CD14-positive monocyte (primary cell): ENCODE measurements at regions not wholly inside any gene's neighbourhood (a gene's known extent, or its start where the extent isn't known, plus 50 kb on each side); places are given as distances from the start of the nearest gene placed in this dataset.
"Not testable (repeated sequence)": the region's sequence is repeated elsewhere in the genome, so short reads cannot be mapped to it uniquely, and the experiment has no call there.

Source experiments
- DNase-seq, 3 donors: peaks; one replicate each; pipeline ENCODE4 v3.0.0-alpha.2; 2011 to 2022
- H2AFZ ChIP-seq: 2 replicates; pipeline ENCODE4 v1.6.0; 2012; ENCODE audit warnings: mild to moderate bottlenecking, low read depth, low read length, inconsistent platforms; ENCODE audit not compliant: insufficient read depth, poor library complexity, severe bottlenecking
- H3K27ac ChIP-seq, 2 donors: 1 replicate in 1 of 2; 2 replicates in 1 of 2; pipeline ENCODE4 v1.5.1; 2012 to 2013; ENCODE audit warnings: low read length in 2 of 2, control low read depth in 1 of 2, inconsistent platforms in 1 of 2, low read depth in 1 of 2, mild to moderate bottlenecking in 1 of 2
- H3K27me3 ChIP-seq, 2 donors: one replicate each; pipeline versions ENCODE4 v1.6.0 to v1.6.1; 2011 to 2013; ENCODE audit warnings: low read length in 2 of 2; ENCODE audit not compliant: control insufficient read depth in 2 of 2, insufficient read depth in 2 of 2
- H3K36me3 ChIP-seq, 2 donors: replicated peaks in 1 of 2; 1 replicate in 1 of 2; 2 replicates in 1 of 2; pipeline versions ENCODE4 v1.5.1 to v1.6.1; 2012 to 2013; ENCODE audit warnings: low read length in 2 of 2, control low read depth in 1 of 2, inconsistent platforms in 1 of 2, mild to moderate bottlenecking in 1 of 2; ENCODE audit not compliant: insufficient read depth in 2 of 2, control insufficient read depth in 1 of 2
- H3K4me1 ChIP-seq, 2 donors: 1 replicate in 1 of 2; 2 replicates in 1 of 2; pipeline versions ENCODE4 v1.5.1 to v1.6.1; 2012 to 2013; ENCODE audit warnings: low read length in 2 of 2, control low read depth in 1 of 2, inconsistent platforms in 1 of 2, mild to moderate bottlenecking in 1 of 2, moderate library complexity in 1 of 2; ENCODE audit not compliant: insufficient read depth in 2 of 2, control insufficient read depth in 1 of 2
- H3K4me2 ChIP-seq: replicated peaks from 2 replicates; pipeline ENCODE3; 2012; ENCODE audit warnings: low read length, moderate library complexity, mild to moderate bottlenecking; ENCODE audit not compliant: poor library complexity, severe bottlenecking; ENCODE audit errors: extremely low read depth
- H3K4me3 ChIP-seq, 3 experiments: fragments of 200-600 bp in 1 of 3; sonication (generic) in 1 of 3; replicated peaks in 1 of 3; 1 replicate in 2 of 3; 2 replicates in 1 of 3; pipeline ENCODE4 v1.5.1; 2011 to 2013; ENCODE audit warnings: low read length in 3 of 3, mild to moderate bottlenecking in 3 of 3, control low read depth in 2 of 3, low read depth in 2 of 3, inconsistent platforms in 1 of 3, moderate library complexity in 1 of 3
- H3K79me2 ChIP-seq: 2 replicates; pipeline ENCODE4 v1.6.0; 2012; ENCODE audit warnings: mild to moderate bottlenecking, control low read depth, inconsistent platforms, low read length, moderate library complexity; ENCODE audit not compliant: insufficient read depth
- H3K9ac ChIP-seq: 2 replicates; pipeline ENCODE4 v1.6.0; 2017; ENCODE audit warnings: low read length, mild to moderate bottlenecking; ENCODE audit not compliant: insufficient read depth, poor library complexity, severe bottlenecking
- H3K9me3 ChIP-seq, 2 donors: replicated peaks in 1 of 2; 1 replicate in 1 of 2; 2 replicates in 1 of 2; pipeline versions ENCODE4 v1.5.1 to v1.6.1; 2012 to 2013; ENCODE audit warnings: low read length in 2 of 2, control low read depth in 1 of 2; ENCODE audit not compliant: control insufficient read depth in 1 of 2, insufficient read depth in 1 of 2
- H4K20me1 ChIP-seq: 2 replicates; pipeline ENCODE4 v1.6.0; 2012; ENCODE audit warnings: mild to moderate bottlenecking, low read length, control low read depth, moderate library complexity; ENCODE audit not compliant: insufficient read depth
- H3K27ac Mint-ChIP-seq, 7 donors: one replicate each; pipeline ENCODE4 v1.8.0; 2020; ENCODE audit warnings: mild to moderate bottlenecking in 7 of 7, mixed read lengths in 7 of 7, moderate library complexity in 6 of 7, inconsistent platforms in 2 of 7
- H3K27me3 Mint-ChIP-seq, 3 donors: one replicate each; pipeline ENCODE4 v1.8.0; 2021 to 2022; ENCODE audit warnings: low read depth in 3 of 3, mild to moderate bottlenecking in 3 of 3, mixed read lengths in 3 of 3, moderate library complexity in 3 of 3, inconsistent platforms in 1 of 3
- H3K36me3 Mint-ChIP-seq, 2 donors: one replicate each; pipeline ENCODE4 v1.8.0; 2020; ENCODE audit warnings: mixed read lengths in 2 of 2, inconsistent platforms in 1 of 2, mild to moderate bottlenecking in 1 of 2
- H3K4me1 Mint-ChIP-seq: one replicate; pipeline ENCODE4 v1.8.0; 2020; ENCODE audit warnings: mild to moderate bottlenecking, mixed read lengths
- H3K4me3 Mint-ChIP-seq, 2 donors: one replicate each; pipeline ENCODE4 v1.8.0; 2020; ENCODE audit warnings: mild to moderate bottlenecking in 2 of 2, mixed read lengths in 2 of 2, moderate library complexity in 1 of 2
- H3K9me3 Mint-ChIP-seq, 7 donors: one replicate each; pipeline ENCODE4 v1.8.0; 2020 to 2022; ENCODE audit warnings: mixed read lengths in 7 of 7, mild to moderate bottlenecking in 6 of 7, moderate library complexity in 6 of 7, inconsistent platforms in 2 of 7
- CTCF ChIP-seq: fragments of 200-600 bp; IDR thresholded peaks from one replicate; pipeline ENCODE4 v1.8.0; 2022; ENCODE audit warnings: antibody characterized with exemption, mild to moderate bottlenecking
- WGBS: methylation state at CpG from one replicate; pipeline ENCODE4 v1.1.5; 2013; ENCODE audit warnings: missing lambda C conversion rate; ENCODE audit not compliant: insufficient coverage; 5-methylcytosine and 5-hydroxymethylcytosine counted together
- intact Hi-C, 2 donors: fragments of 100-400 bp; cut with micrococcal nuclease; formaldehyde crosslinking; loops; one replicate each; pipeline versions ENCODE4 v1.15.0 to v1.15.1; 2023

GRCh38 chr4:73329300-73329699 is 70.7 kb upstream of the ANKRD17 start:
- Mint-ChIP-seq H3K27me3 (peaks cover 0 to 1% (median 0%) of the 10 kb centered on the region in 3 donors), H3K36me3 (no peaks in the 10 kb centered on the region), H3K4me3 (no peak overlapping the region), H3K9me3 (peaks cover 5 to 10% (median 7%) of the 10 kb centered on the region in 7 donors), H3K4me1 (no peaks in the 10 kb centered on the region), H3K27ac (no peak overlapping the region)
- intact Hi-C loops, result no loop called here
- Histone ChIP-seq H3K27ac (no peak overlapping the region), H3K36me3 (no peaks in the 10 kb centered on the region), H3K27me3 (no peaks in the 10 kb centered on the region), H3K4me3 (no peak overlapping the region), H2AFZ (no peak overlapping the region), H3K4me1 (no peaks in the 10 kb centered on the region), H4K20me1 (no peaks in the 10 kb centered on the region), H3K79me2 (no peaks in the 10 kb centered on the region), H3K9ac (no peak overlapping the region), H3K9me3 (peaks cover 0 to 8% of the 10 kb centered on the region in 2 donors), H3K4me2 (no peak overlapping the region)
- no peak for TF ChIP-seq CTCF
- WGBS, result no CpG with 5 or more reads among the region's 4 CpGs
- no peak for DNase-seq

GRCh38 chr4:73325776-73326175 is 67.2 kb upstream of the ANKRD17 start:
- intact Hi-C loops, H3K36me3 ChIP-seq, H4K20me1 ChIP-seq, H3K27ac Mint-ChIP-seq, DNase-seq, H3K27me3 ChIP-seq, H3K4me1 ChIP-seq, H3K79me2 ChIP-seq, H3K27ac ChIP-seq, H3K36me3 Mint-ChIP-seq, H3K4me3 Mint-ChIP-seq, H3K4me3 ChIP-seq, H3K9ac ChIP-seq, H3K27me3 Mint-ChIP-seq, H3K4me2 ChIP-seq, H3K4me1 Mint-ChIP-seq, H2AFZ ChIP-seq: not testable (repeated sequence)
- peaks cover 13 to 23% (median 20%) of the 10 kb centered on the region in 7 donors for H3K9me3 Mint-ChIP-seq
- whole genome bisulfite sequencing, result 91% methylated on average over 4 of the region's 5 CpGs
- peaks cover 0 to 10% of the 10 kb centered on the region in 2 donors for H3K9me3 ChIP-seq
